ENCODE measurements at regions not wholly inside any gene's neighbourhood (a gene's known extent, or its start where the extent isn't known, plus 50 kb on each side); places are given as distances from the start of the nearest gene placed in this dataset.

- no peak overlapping the region for H3K4me2 ChIP-seq (ENCODE audit: low read depth, low read length, poor library complexity, severe bottlenecking)
- H3K27me3 ChIP-seq (ENCODE audit: low read length): no peaks in the 10 kb centered on the region
- no peak for DNase-seq
- H3K79me2 ChIP-seq (ENCODE audit: low read length): no peaks in the 10 kb centered on the region
- no peaks in the 10 kb centered on the region for H3K36me3 ChIP-seq (ENCODE audit: insufficient read depth, low read length)
- H2AFZ ChIP-seq (ENCODE audit: low read length): no peak overlapping the region
- H3K27ac ChIP-seq (ENCODE audit: low read length): no peak overlapping the region
- H3K9me3 ChIP-seq (ENCODE audit: low read length): no peaks in the 10 kb centered on the region
- H3K4me3 ChIP-seq (ENCODE audit: low read length): no peak overlapping the region
- no peaks in the 10 kb centered on the region for H4K20me1 ChIP-seq (ENCODE audit: insufficient read depth, low read depth, low read length)
- no peaks in the 10 kb centered on the region for H3K4me1 ChIP-seq (ENCODE audit: low read length)
- no peaks in the 10 kb centered on the region for H3K9me2 ChIP-seq (replicated peaks; ENCODE audit: insufficient read depth, low read length)
- no peak overlapping the region for H3K9ac ChIP-seq (ENCODE audit: low read length)
Observed at GRCh38 chr2:234166531-234166930, 116.0 kb downstream of the SPP2 start.

- Histone ChIP-seq H3K9me3 (ENCODE audit: low read length) (no peaks in the 10 kb centered on the region), H3K4me3 (ENCODE audit: low read length) (no peak overlapping the region), H3K9ac (ENCODE audit: low read length) (no peak overlapping the region), H2AFZ (ENCODE audit: low read length) (no peak overlapping the region), H3K79me2 (ENCODE audit: low read length) (no peaks in the 10 kb centered on the region), H3K4me1 (ENCODE audit: low read length) (no peaks in the 10 kb centered on the region), H3K27ac (ENCODE audit: low read length) (no peak overlapping the region), H3K27me3 (ENCODE audit: low read length) (no peaks in the 10 kb centered on the region), H3K9me2 (replicated peaks; ENCODE audit: insufficient read depth, low read length) (no peaks in the 10 kb centered on the region), H3K4me2 (ENCODE audit: low read depth, low read length, poor library complexity, severe bottlenecking) (no peak overlapping the region), H4K20me1 (ENCODE audit: insufficient read depth, low read depth, low read length) (no peaks in the 10 kb centered on the region), H3K36me3 (ENCODE audit: insufficient read depth, low read length) (no peaks in the 10 kb centered on the region)
- DNase-seq: no peak
Observed at GRCh38 chr2:234165421-234165820, 114.9 kb downstream of the SPP2 start.

- Histone ChIP-seq H3K9ac (ENCODE audit: low read length) (no peak overlapping the region), H3K4me3 (ENCODE audit: low read length) (no peak overlapping the region)
Observed at GRCh38 chr2:234164493-234165413, 114.3 kb downstream of the SPP2 start.

GRCh38 chr2:234163510-234164045, 113.1 kb downstream of the SPP2 start:
- Histone ChIP-seq H3K4me3 (ENCODE audit: low read length) (no peak overlapping the region), H2AFZ (ENCODE audit: low read length) (no peak overlapping the region), H3K36me3 (ENCODE audit: insufficient read depth, low read length) (no peaks in the 10 kb centered on the region), H3K4me2 (ENCODE audit: low read depth, low read length, poor library complexity, severe bottlenecking) (no peak overlapping the region), H3K9me3 (ENCODE audit: low read length) (no peaks in the 10 kb centered on the region), H4K20me1 (ENCODE audit: insufficient read depth, low read depth, low read length) (no peaks in the 10 kb centered on the region), H3K9ac (ENCODE audit: low read length) (no peak overlapping the region), H3K27ac (ENCODE audit: low read length) (no peak overlapping the region), H3K27me3 (ENCODE audit: low read length) (no peaks in the 10 kb centered on the region), H3K79me2 (ENCODE audit: low read length) (no peaks in the 10 kb centered on the region), H3K4me1 (ENCODE audit: low read length) (no peaks in the 10 kb centered on the region), H3K9me2 (replicated peaks; ENCODE audit: insufficient read depth, low read length) (no peaks in the 10 kb centered on the region)
- DNase-seq: no peak

More at GRCh38 chr2:234164493-234165413, 114.3 kb downstream of the SPP2 start:
- Histone ChIP-seq H3K79me2 (ENCODE audit: low read length) (no peaks in the 10 kb centered on the region), H4K20me1 (ENCODE audit: insufficient read depth, low read depth, low read length) (no peaks in the 10 kb centered on the region), H3K9me2 (replicated peaks; ENCODE audit: insufficient read depth, low read length) (no peaks in the 10 kb centered on the region), H2AFZ (ENCODE audit: low read length) (no peak overlapping the region), H3K4me2 (ENCODE audit: low read depth, low read length, poor library complexity, severe bottlenecking) (no peak overlapping the region), H3K36me3 (ENCODE audit: insufficient read depth, low read length) (no peaks in the 10 kb centered on the region), H3K27ac (ENCODE audit: low read length) (no peak overlapping the region), H3K4me1 (ENCODE audit: low read length) (no peaks in the 10 kb centered on the region), H3K9me3 (ENCODE audit: low read length) (no peaks in the 10 kb centered on the region), H3K27me3 (ENCODE audit: low read length) (no peaks in the 10 kb centered on the region)
- no peak for DNase-seq

- Histone ChIP-seq H3K4me1 (ENCODE audit: low read length) (no peaks in the 10 kb centered on the region), H3K9me3 (ENCODE audit: low read length) (no peaks in the 10 kb centered on the region), H3K27ac (ENCODE audit: low read length) (no peak overlapping the region), H3K9ac (ENCODE audit: low read length) (no peak overlapping the region), H4K20me1 (ENCODE audit: insufficient read depth, low read depth, low read length) (no peaks in the 10 kb centered on the region), H3K9me2 (replicated peaks; ENCODE audit: insufficient read depth, low read length) (no peaks in the 10 kb centered on the region), H3K4me2 (ENCODE audit: low read depth, low read length, poor library complexity, severe bottlenecking) (no peak overlapping the region), H3K27me3 (ENCODE audit: low read length) (no peaks in the 10 kb centered on the region), H3K4me3 (ENCODE audit: low read length) (no peak overlapping the region), H3K79me2 (ENCODE audit: low read length) (no peaks in the 10 kb centered on the region), H3K36me3 (ENCODE audit: insufficient read depth, low read length) (no peaks in the 10 kb centered on the region), H2AFZ (ENCODE audit: low read length) (no peak overlapping the region)
- no peak for DNase-seq
Observed at GRCh38 chr2:234162861-234163260, 112.4 kb downstream of the SPP2 start.

- Histone ChIP-seq H4K20me1 (ENCODE audit: insufficient read depth, low read depth, low read length) (no peaks in the 10 kb centered on the region), H3K4me3 (ENCODE audit: low read length) (no peak overlapping the region), H3K4me2 (ENCODE audit: low read depth, low read length, poor library complexity, severe bottlenecking) (no peak overlapping the region), H3K79me2 (ENCODE audit: low read length) (no peaks in the 10 kb centered on the region), H3K9me3 (ENCODE audit: low read length) (no peaks in the 10 kb centered on the region), H3K4me1 (ENCODE audit: low read length) (no peaks in the 10 kb centered on the region), H3K9ac (ENCODE audit: low read length) (no peak overlapping the region), H3K9me2 (replicated peaks; ENCODE audit: insufficient read depth, low read length) (no peaks in the 10 kb centered on the region), H3K27me3 (ENCODE audit: low read length) (no peaks in the 10 kb centered on the region), H2AFZ (ENCODE audit: low read length) (no peak overlapping the region), H3K36me3 (ENCODE audit: insufficient read depth, low read length) (no peaks in the 10 kb centered on the region), H3K27ac (ENCODE audit: low read length) (no peak overlapping the region)
- DNase-seq: no peak
Observed at GRCh38 chr2:234161932-234162331, 111.4 kb downstream of the SPP2 start.

- H4K20me1 ChIP-seq (ENCODE audit: insufficient read depth, low read depth, low read length): no peaks in the 10 kb centered on the region
- no peaks in the 10 kb centered on the region for H3K79me2 ChIP-seq (ENCODE audit: low read length)
- no peaks in the 10 kb centered on the region for H3K27me3 ChIP-seq (ENCODE audit: low read length)
- no peak overlapping the region for H3K27ac ChIP-seq (ENCODE audit: low read length)
- no peaks in the 10 kb centered on the region for H3K9me2 ChIP-seq (replicated peaks; ENCODE audit: insufficient read depth, low read length)
- H3K9me3 ChIP-seq (ENCODE audit: low read length): no peaks in the 10 kb centered on the region
- no peak overlapping the region for H3K4me2 ChIP-seq (ENCODE audit: low read depth, low read length, poor library complexity, severe bottlenecking)
- DNase-seq: no peak
- H2AFZ ChIP-seq (ENCODE audit: low read length): no peak overlapping the region
- no peak overlapping the region for H3K4me3 ChIP-seq (ENCODE audit: low read length)
- H3K4me1 ChIP-seq (ENCODE audit: low read length): no peaks in the 10 kb centered on the region
- no peaks in the 10 kb centered on the region for H3K36me3 ChIP-seq (ENCODE audit: insufficient read depth, low read length)
- no peak overlapping the region for H3K9ac ChIP-seq (ENCODE audit: low read length)
Observed at GRCh38 chr2:234158812-234159211, 108.3 kb downstream of the SPP2 start.

- Histone ChIP-seq H3K9ac (ENCODE audit: low read length) (no peak overlapping the region), H3K4me1 (ENCODE audit: low read length) (no peaks in the 10 kb centered on the region), H3K4me3 (ENCODE audit: low read length) (no peak overlapping the region), H3K79me2 (ENCODE audit: low read length) (no peaks in the 10 kb centered on the region), H3K4me2 (ENCODE audit: low read depth, low read length, poor library complexity, severe bottlenecking) (no peak overlapping the region), H3K27ac (ENCODE audit: low read length) (no peak overlapping the region), H3K27me3 (ENCODE audit: low read length) (no peaks in the 10 kb centered on the region), H2AFZ (ENCODE audit: low read length) (no peak overlapping the region), H3K9me2 (replicated peaks; ENCODE audit: insufficient read depth, low read length) (no peaks in the 10 kb centered on the region), H3K36me3 (ENCODE audit: insufficient read depth, low read length) (no peaks in the 10 kb centered on the region), H3K9me3 (ENCODE audit: low read length) (no peaks in the 10 kb centered on the region), H4K20me1 (ENCODE audit: insufficient read depth, low read depth, low read length) (no peaks in the 10 kb centered on the region)
- no peak for DNase-seq
Observed at GRCh38 chr2:234157817-234158588, 107.5 kb downstream of the SPP2 start.
